H1 (cell line): ENCODE measurements at regions not wholly inside any gene's neighbourhood (a gene's known extent, or its start where the extent isn't known, plus 50 kb on each side); places are given as distances from the start of the nearest gene placed in this dataset.

Experiments
- CTCF ChIA-PET: fragments of 300-600 bp; sonication (Branson Sonifier 250); formaldehyde crosslinking; loops from one replicate; lab custom pipeline; 2021; ENCODE audit not compliant: partially characterized antibody; lab: Charles Lee
- POLR2A ChIA-PET: fragments of 300-600 bp; sonication (Branson Sonifier 250); formaldehyde crosslinking; loops from one replicate; lab custom pipeline; 2021; ENCODE audit warnings: inconsistent platforms; ENCODE audit not compliant: partially characterized antibody; lab: Charles Lee
- DNase-seq, 2 experiments: peaks; one replicate each; pipeline versions ENCODE4 v3.0.0 to v3.0.0-alpha.2; 2010 to 2022; ENCODE audit warnings: low spot score in 2 of 2, low read depth in 1 of 2, mixed read lengths in 1 of 2
- FAIRE-seq: peaks from 2 replicates; lab custom pipeline; 2011; peaks lifted over from hg19 to GRCh38; lab: Jason Lieb, UNC
- H2AFZ ChIP-seq: 2 replicates; pipeline ENCODE4 v1.8.1; 2012; ENCODE audit warnings: low read length, inconsistent platforms
- H2AK5ac ChIP-seq: 2 replicates; pipeline ENCODE4 v1.6.1; 2013; ENCODE audit warnings: low read depth, low read length
- H2BK120ac ChIP-seq: replicated peaks from 2 replicates; pipeline ENCODE3; 2013; ENCODE audit warnings: low read depth, low read length, inconsistent platforms
- H2BK12ac ChIP-seq: 2 replicates; pipeline ENCODE4 v1.6.1; 2013; ENCODE audit warnings: low read depth, low read length
- H2BK15ac ChIP-seq: 2 replicates; pipeline ENCODE4 v1.6.1; 2013; ENCODE audit warnings: low read length
- H2BK20ac ChIP-seq: 2 replicates; pipeline ENCODE4 v1.6.1; 2013; ENCODE audit warnings: low read length
- H2BK5ac ChIP-seq: 2 replicates; pipeline ENCODE4 v1.6.1; 2013; ENCODE audit warnings: low read depth, low read length
- H3K14ac ChIP-seq: 2 replicates; pipeline ENCODE4 v1.6.1; 2013; ENCODE audit warnings: inconsistent platforms; ENCODE audit not compliant: insufficient read length
- H3K18ac ChIP-seq: 2 replicates; pipeline ENCODE4 v1.6.1; 2013; ENCODE audit warnings: low read length; ENCODE audit errors: extremely low read depth
- H3K23ac ChIP-seq: 2 replicates; pipeline ENCODE4 v1.6.1; 2013; ENCODE audit warnings: inconsistent platforms; ENCODE audit not compliant: insufficient read length
- H3K23me2 ChIP-seq: 2 replicates; pipeline ENCODE4 v1.6.1; 2013; ENCODE audit warnings: low read depth, low read length
- H3K27ac ChIP-seq: 2 replicates; pipeline ENCODE4 v1.6.1; 2011; ENCODE audit warnings: low read depth, low read length, inconsistent platforms
- H3K27me3 ChIP-seq, 4 experiments: replicated peaks in 1 of 4; 1 replicate in 1 of 4; 2 replicates in 3 of 4; pipeline versions ENCODE4 v1.6.1 to v1.8.1; 2011 to 2013; ENCODE audit warnings: low read length in 3 of 4, mild to moderate bottlenecking in 3 of 4, inconsistent platforms in 2 of 4, mixed read lengths in 2 of 4, moderate library complexity in 1 of 4; ENCODE audit not compliant: control insufficient read depth in 3 of 4, insufficient read depth in 3 of 4; ENCODE audit errors: extremely low read depth in 1 of 4
- H3K36me3 ChIP-seq, 4 experiments: 2 replicates each; pipeline versions ENCODE4 v1.6.1 to v1.8.1; 2011 to 2013; ENCODE audit warnings: mild to moderate bottlenecking in 4 of 4, low read length in 3 of 4, moderate library complexity in 2 of 4, control low read depth in 1 of 4, inconsistent platforms in 1 of 4; ENCODE audit not compliant: insufficient read depth in 4 of 4, control insufficient read depth in 2 of 4
- H3K4ac ChIP-seq: replicated peaks from 2 replicates; pipeline ENCODE3; 2013; ENCODE audit warnings: low read length, low read depth, mixed read lengths, inconsistent platforms; ENCODE audit not compliant: insufficient read length
- H3K4me1 ChIP-seq, 4 experiments: replicated peaks in 1 of 4; 1 replicate in 1 of 4; 2 replicates in 3 of 4; pipeline versions ENCODE4 v1.6.1 to v1.8.1; 2011 to 2013; ENCODE audit warnings: low read length in 3 of 4, inconsistent platforms in 2 of 4, mixed read lengths in 1 of 4; ENCODE audit not compliant: insufficient read depth in 4 of 4, control insufficient read depth in 3 of 4
- H3K4me2 ChIP-seq, 2 experiments: 2 replicates each; pipeline versions ENCODE4 v1.6.1 to v1.8.1; 2011 to 2013; ENCODE audit warnings: low read depth in 2 of 2, low read length in 2 of 2, control low read depth in 1 of 2, inconsistent platforms in 1 of 2, mild to moderate bottlenecking in 1 of 2; ENCODE audit not compliant: insufficient read depth in 1 of 2
- H3K4me3 ChIP-seq, 4 experiments: fragments of 200-600, 300-600 bp in 1 of 4; sonication (generic), shearing (Covaris generic), sonication (Bioruptor Twin) in 1 of 4; 2 replicates each; pipeline versions ENCODE4 v1.5.1 to v1.8.1; 2011 to 2016; ENCODE audit warnings: low read length in 4 of 4, low read depth in 3 of 4, control low read depth in 2 of 4, inconsistent platforms in 2 of 4, mild to moderate bottlenecking in 2 of 4, mixed read lengths in 1 of 4, moderate library complexity in 1 of 4; ENCODE audit not compliant: insufficient read depth in 2 of 4; ENCODE audit errors: extremely low read depth in 1 of 4
- H3K56ac ChIP-seq: replicated peaks from 2 replicates; pipeline ENCODE3; 2013; ENCODE audit warnings: low read depth, mild to moderate bottlenecking, mixed read lengths, low read length, inconsistent platforms; ENCODE audit not compliant: insufficient read length
- H3K79me1 ChIP-seq: 2 replicates; pipeline ENCODE4 v1.6.1; 2013; ENCODE audit warnings: low read depth, low read length, control low read depth
- H3K79me2 ChIP-seq, 2 experiments: 2 replicates each; pipeline versions ENCODE4 v1.6.1 to v1.8.1; 2012 to 2013; ENCODE audit warnings: low read length in 2 of 2, mild to moderate bottlenecking in 2 of 2, inconsistent platforms in 1 of 2; ENCODE audit not compliant: insufficient read depth in 2 of 2, control insufficient read depth in 1 of 2
- H3K9ac ChIP-seq, 4 experiments: replicated peaks in 1 of 4; 1 replicate in 1 of 4; 2 replicates in 3 of 4; pipeline versions ENCODE4 v1.6.1 to v1.8.1; 2011 to 2013; ENCODE audit warnings: low read depth in 3 of 4, low read length in 3 of 4, control low read depth in 2 of 4, mild to moderate bottlenecking in 2 of 4, moderate library complexity in 2 of 4, inconsistent platforms in 1 of 4; ENCODE audit errors: extremely low read depth in 1 of 4
- H3K9me3 ChIP-seq, 2 experiments: 2 replicates each; pipeline versions ENCODE4 v1.6.1 to v1.8.1; 2012 to 2013; ENCODE audit warnings: mild to moderate bottlenecking in 2 of 2, moderate library complexity in 2 of 2, control low read depth in 1 of 2, inconsistent platforms in 1 of 2, low read depth in 1 of 2, low read length in 1 of 2, mixed read lengths in 1 of 2; ENCODE audit not compliant: insufficient read depth in 2 of 2
- H4K20me1 ChIP-seq, 2 experiments: replicated peaks in 1 of 2; 2 replicates each; pipeline versions ENCODE3 to v1.8.1; 2011 to 2013; ENCODE audit warnings: inconsistent platforms in 2 of 2, low read length in 2 of 2, mild to moderate bottlenecking in 1 of 2; ENCODE audit not compliant: insufficient read depth in 2 of 2, control insufficient read depth in 1 of 2
- H4K5ac ChIP-seq: 2 replicates; pipeline ENCODE4 v1.6.1; 2013; ENCODE audit warnings: low read length, low read depth, mixed read lengths, inconsistent platforms; ENCODE audit not compliant: insufficient read length
- H4K8ac ChIP-seq: 2 replicates; pipeline ENCODE4 v1.8.0; 2013; ENCODE audit warnings: mild to moderate bottlenecking, moderate library complexity, low read length, inconsistent platforms; ENCODE audit not compliant: insufficient read depth; ENCODE audit errors: extremely low read depth
- H4K91ac ChIP-seq: replicated peaks from 2 replicates; pipeline ENCODE3; 2013; ENCODE audit warnings: low read length, mixed read lengths, inconsistent platforms; ENCODE audit not compliant: insufficient read length
- SP4 ChIP-seq: IDR thresholded peaks from 2 replicates; pipeline ENCODE4 v1.6.1; 2012; ENCODE audit warnings: low read length, inconsistent platforms
- WGBS, 2 experiments: shearing (Covaris generic) in 1 of 2; methylation state at CpG; one replicate each; pipeline versions ENCODE4 v1.1.6 to v1.1.7; 2013 to 2015; ENCODE audit warnings: low lambda C conversion rate in 2 of 2, mixed read lengths in 2 of 2, inconsistent platforms in 1 of 2, low coverage in 1 of 2, missing lambda C conversion rate in 1 of 2; ENCODE audit not compliant: insufficient replicate concordance in 2 of 2, insufficient coverage in 1 of 2, insufficient read length in 1 of 2; ENCODE audit errors: extremely low coverage in 1 of 2, missing lambda C conversion rate in 1 of 2; 5-methylcytosine and 5-hydroxymethylcytosine counted together

DNA sequence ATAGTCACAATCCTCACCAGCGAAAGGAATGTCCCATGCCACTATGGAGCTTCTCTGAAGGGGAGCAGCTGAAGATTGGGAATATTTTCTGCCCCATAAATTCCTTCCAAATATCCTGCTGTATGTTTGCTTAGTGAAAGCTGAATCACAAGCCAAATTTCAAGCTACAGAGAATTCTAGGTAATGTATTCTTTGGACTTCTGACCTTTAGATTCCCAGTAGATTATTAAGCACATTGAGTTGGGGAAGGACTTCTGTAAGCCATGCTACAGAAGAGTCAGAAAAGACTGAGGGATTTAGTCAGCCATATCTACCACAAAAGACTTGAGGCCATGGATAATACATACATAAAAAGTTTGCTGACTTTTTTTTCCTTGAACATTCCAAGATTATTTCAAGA, 1342.0 kb upstream of the NUDT12 start:
- Histone ChIP-seq H3K4me2 (no peak overlapping the region), H3K23me2 (no peaks in the 10 kb centered on the region), H2AK5ac (no peak overlapping the region), H4K8ac (no peak overlapping the region), H3K79me1 (no peaks in the 10 kb centered on the region), H3K36me3 (no peaks in the 10 kb centered on the region), H3K56ac (no peak overlapping the region), H2BK12ac (no peak overlapping the region), H4K91ac (no peak overlapping the region), H3K9me3 (no peaks in the 10 kb centered on the region), H3K27me3 (no peaks in the 10 kb centered on the region), H3K4ac (no peak overlapping the region), H2BK120ac (no peak overlapping the region), H2BK20ac (no peak overlapping the region), H3K14ac (no peak overlapping the region), H2AFZ (no peak overlapping the region), H3K4me1 (no peaks in the 10 kb centered on the region), H3K79me2 (no peaks in the 10 kb centered on the region), H2BK5ac (no peak overlapping the region), H3K9ac (no peak overlapping the region), H4K5ac (no peak overlapping the region), H3K18ac (no peak overlapping the region), H3K27ac (no peak overlapping the region), H3K4me3 (no peak overlapping the region), H3K23ac (no peak overlapping the region), H2BK15ac (no peak overlapping the region), H4K20me1 (no peaks in the 10 kb centered on the region)
- ChIA-PET CTCF (no interaction called here), POLR2A (no interaction called here)
- TF ChIP-seq SP4, result no peak
- 100% methylated on average over 1 of the region's 1 CpG; no CpG with 5 or more reads in 1 of the 2 experiments for WGBS, 2 experiments
- FAIRE-seq, result no peak
- no peak for DNase-seq
